GM19324 (cell line): ENCODE measurements at regions not wholly inside any gene's neighbourhood (a gene's known extent, or its start where the extent isn't known, plus 50 kb on each side); places are given as distances from the start of the nearest gene placed in this dataset.

Experiments
- ATAC-seq: cut with Tn5 transposase; IDR thresholded peaks from one replicate; pipeline ENCODE4 v1.9.1; 2021; ENCODE audit warnings: mild to moderate bottlenecking, moderate library complexity; ENCODE audit not compliant: unreplicated experiment, low FRiP score

DNA sequence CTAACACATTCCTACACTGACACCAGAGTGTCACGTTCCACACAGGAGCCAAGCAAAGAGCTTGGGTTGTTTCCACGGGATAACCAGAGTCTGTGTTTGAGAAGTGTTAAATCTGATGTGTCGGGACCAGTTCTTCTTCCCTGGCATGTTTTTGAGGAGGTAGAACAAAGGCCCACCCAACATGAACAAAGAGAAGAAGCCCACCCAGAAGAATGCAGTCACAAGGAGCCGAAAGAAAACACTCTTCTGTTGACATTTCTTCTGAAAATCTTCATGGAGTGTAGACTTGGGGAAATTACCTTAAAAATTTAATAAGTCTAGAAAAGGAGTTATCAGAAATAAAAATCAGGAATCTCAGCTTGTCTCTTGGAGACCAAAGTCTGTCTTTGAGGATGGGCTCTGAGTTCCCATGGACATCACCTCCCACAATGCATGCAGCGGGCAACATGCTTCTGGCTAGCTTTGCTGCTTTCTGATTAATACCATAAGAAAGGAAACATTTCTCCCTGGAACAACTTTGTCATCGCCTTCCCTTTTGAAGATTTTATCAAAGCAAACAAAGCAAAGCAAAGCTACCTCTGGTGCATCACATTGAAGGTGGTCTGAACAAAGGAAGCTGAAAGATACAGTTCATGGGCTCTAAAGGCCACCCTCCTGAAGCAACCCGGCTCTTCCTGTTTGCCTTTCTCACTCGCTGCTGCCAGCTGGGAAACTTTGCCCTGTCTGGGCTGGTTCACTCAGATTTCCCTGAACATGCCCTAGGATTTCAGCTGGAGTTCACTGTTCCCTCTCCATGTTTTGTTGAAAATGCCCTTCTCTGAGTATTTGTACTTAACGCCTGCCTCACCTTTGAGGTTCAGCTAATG, 448.1 kb downstream of the KIF16B start:
- no peak for ATAC-seq

DNA sequence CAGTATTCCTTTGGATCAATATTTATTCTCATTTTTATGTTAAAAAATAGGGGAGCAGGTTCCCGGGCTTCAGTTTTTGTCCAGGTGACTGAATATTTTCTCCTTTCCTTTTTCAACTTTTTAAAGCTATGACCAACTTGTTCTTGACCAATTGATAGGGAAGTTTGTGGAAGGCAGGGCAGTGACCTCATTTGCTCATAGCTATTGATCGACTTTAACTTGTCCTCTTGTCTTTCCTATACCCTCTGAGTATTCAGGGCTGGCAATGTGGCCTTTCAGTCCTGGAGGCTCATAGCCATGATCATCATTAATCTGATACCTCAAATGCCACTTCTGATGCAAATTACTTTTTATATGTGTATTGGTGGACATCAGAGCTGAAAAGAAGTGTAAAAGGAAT, 448.8 kb downstream of the KIF16B start:
- no peak for ATAC-seq

DNA sequence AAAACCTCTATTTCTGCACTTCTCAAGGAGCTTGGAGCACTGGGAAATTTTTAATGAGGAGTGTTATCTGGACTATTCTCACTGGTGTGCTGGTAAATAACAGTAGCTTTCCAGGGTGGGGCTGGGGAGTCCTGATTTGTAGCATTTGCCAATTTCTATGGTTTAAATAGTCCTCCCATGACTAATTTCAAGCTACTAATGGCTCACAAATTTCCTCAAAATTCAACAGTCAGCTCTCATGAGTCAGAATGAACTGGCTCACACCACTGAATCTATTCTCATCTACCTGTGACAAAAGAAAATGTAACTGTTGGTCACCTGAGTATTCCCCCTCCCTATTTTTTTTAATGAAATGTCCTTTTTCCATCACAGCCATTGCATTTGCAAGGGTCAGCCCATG, 449.6 kb downstream of the KIF16B start:
- ATAC-seq = no peak

DNA sequence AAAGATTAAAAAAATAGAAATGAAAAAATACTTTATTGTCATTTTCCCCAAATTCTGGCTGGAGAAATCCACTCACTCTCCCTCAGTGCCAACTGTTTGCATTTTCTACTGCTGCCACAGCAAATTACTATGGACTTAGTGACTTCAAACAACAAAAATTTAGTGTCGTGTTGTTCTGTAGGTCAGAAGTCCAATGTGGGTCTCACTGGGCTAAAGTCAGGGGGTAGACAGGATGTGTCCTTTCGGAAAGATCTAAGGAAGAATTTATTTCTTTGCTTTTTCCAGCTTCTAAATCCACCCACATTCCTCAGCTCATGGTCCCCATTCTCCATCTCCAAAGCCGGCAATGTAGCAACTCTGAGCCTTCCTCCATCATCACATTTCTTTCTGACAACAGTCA, 453.3 kb downstream of the KIF16B start:
- ATAC-seq = no peak

DNA sequence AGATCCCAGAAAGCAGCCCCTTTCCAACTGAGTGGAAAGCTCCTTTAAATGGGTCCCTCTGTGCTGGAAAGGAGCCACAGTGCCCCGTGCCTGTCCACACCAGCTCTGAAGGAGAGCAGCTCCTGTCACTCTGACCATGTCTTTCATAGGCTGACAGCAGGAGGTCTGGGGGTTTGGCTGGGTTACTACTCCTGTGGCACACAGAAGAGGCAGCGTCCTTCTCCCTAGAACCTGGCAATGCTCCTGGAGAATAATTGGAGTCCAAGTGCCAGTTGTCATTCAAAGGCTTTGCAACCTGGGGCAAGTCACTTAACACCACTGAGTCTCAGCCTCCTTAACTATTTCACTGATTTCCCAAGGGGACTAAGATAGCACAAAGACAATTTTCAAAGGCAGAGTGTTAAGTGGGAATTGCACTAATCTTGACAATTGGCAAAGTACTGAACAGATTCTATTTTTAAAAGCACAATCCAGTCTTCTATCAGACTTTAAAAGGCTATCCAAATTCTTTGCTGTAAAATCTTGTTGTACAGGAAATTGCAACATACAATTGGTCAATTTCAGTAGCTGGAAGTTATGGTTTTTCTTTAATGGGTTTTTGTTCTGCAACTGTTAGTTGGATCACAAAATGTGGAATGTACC, 457.2 kb downstream of the KIF16B start:
- ATAC-seq = no peak

DNA sequence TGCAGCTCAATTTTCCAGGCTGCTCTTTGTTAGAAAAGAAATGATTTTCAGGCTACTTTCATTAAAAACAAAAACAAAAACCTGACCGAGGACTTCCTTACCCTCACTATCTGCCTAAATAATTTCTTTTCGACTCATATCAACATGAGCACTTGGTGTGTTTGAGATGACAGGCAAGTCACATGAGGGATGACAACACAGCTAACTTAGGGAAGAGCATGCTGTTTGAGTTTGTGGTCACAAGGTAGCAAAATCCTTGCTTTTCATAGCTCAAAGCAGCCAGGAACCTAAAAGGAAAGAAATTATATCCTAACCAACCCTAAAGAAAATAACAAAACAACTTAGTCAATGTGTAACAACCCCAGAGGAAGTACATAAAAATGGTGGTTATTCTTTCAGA, 459.5 kb downstream of the KIF16B start:
- no peak for ATAC-seq

DNA sequence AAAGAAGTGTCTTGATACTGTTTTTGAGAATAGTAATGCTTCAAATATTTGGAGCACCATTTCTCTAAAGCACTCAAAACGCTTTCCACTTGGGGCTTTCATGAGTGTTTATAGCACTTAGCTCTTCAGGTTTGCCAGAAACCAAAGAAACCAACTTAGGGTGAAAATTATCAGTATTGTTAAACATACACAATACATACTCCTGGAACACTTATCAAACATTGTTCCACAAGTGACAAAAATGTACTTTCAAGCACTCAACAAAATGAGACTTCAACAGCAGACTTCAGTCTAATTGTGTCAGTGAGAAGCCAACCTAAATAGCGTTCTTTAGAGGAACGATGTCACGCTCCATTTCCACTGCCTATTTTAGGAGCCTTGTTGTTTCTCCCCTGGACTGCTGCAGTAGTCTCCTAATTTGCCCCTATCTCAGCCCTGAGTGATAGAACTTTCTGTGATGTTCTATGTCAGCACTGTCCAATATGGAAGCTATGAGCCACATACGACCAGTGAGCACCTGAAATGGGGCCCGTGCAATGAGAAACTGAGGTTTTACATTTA, 461.3 kb downstream of the KIF16B start:
- ATAC-seq = no peak

DNA sequence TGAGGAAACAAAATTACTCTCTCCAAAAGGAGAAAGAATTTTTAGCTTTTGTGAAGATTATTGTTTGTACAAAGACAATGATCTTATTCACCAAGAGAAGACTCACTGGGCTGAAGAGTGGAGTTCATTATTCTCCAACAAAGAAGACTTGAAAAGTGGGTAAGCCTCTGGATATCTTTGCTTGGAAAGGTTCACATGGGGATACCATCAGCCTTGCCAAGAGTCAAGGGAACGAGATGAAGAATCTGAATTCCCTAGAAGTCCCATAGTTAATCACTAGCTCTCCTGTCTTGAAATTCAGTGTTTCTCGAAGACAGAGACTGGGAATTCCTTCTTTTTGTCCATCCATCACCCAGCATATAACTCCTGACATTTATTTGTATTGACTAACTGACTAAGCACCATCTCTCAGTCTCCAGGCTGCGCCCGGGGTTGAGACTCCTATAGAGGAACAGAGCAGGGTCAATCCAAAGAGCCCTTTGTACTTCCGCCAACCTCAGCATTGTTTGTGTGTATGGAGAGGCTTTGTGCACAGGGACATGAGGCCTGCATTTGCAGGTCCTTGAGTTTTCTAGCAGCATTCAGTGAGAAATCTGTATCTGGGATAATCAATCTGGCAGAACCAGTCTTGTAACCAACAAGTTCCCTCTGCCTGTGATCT, 461.9 kb downstream of the KIF16B start:
- no peak for ATAC-seq

DNA sequence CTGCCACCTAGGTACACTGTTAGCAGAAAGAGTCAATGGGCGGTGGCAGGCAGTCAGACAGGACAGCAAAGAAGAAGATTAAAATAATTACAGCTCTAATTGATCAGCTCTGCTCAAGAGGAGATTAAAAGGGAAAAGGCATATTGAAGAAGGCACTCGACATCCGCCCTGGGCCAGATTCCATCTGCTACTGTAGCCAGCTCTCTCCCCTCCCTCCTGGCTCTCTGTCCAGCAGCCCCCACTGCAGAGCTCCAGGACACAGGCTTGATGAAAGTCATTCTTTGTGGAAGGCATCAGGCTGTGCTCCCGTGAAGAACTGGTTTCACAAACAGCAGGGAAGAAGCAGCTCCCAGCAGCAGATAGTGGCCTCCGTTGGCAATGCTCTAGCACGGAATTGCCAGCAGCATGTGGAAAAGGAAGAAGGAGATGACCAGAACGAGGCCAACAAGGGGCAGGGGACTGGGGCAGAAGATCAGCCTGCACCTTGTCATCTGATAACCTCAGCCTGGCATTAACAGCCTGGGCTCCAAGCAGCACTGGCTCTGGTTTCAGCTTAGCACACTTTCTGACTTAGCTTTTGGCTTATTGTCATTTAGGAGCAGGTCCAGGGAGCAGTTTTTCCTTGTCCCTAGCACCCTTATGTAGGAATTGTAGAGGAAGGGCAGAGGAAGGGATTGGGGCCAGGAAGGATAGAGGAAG, 465.9 kb downstream of the KIF16B start:
- no peak for ATAC-seq

DNA sequence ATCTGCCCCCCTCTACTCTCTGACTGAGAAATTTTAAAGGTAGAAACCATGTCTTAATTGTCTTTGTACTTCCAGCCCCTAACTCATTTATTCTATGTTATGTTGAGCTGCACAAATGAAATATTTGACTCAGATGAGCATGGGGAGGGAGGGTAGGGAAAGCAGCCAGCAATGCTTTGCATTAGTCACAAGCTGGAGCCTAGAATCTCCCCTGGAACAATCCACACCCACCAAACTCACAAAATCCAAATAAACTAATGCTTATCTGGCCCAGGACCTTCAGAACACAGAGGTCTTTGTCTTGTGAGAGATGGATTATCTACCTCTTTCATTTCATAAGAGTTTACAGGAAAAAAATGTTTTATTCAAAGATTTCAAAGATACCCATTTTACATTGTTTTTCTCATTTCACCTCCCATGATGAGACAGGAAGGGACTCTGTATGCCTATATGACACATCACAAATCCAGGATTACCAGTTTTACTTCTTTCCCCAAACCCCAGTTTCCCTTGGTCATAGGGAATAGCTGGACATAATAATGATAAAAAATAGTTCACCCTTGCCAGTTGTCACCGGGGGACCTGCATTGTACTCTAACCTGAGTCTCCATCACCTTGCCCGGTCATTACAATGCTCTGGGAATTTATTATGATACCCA, 466.9 kb downstream of the KIF16B start:
- no peak for ATAC-seq

DNA sequence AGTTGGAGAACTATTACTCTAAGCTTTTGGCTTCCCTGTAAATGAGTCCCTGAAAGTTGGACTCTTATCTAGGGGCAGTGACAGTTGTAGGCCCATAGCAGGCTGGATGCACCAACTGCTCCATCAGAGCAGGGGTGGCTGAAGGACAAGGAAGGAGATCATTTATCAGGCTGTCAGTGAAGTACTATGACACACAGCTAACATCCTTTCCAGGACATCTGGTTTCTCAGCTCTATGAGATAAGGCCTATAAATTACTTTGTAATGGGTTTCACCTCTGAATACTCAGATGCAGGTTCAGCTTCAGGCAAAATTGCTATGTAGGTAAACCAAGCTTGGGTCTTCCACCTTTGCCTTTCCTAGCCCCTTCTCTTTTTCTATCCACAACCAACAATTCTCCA, 468.5 kb downstream of the KIF16B start:
- no peak for ATAC-seq
